AG09319 (cell line): ENCODE measurements at regions not wholly inside any gene's neighbourhood (a gene's known extent, or its start where the extent isn't known, plus 50 kb on each side); places are given as distances from the start of the nearest gene placed in this dataset.
"Not testable (repeated sequence)": the region's sequence is repeated elsewhere in the genome, so short reads cannot be mapped to it uniquely, and the experiment has no call there.

Experiments used
- DNase-seq: peaks from one replicate; pipeline ENCODE4 v3.0.0-alpha.2; 2010; ENCODE audit warnings: low read depth; ENCODE audit errors: extremely low read depth
- TF ChIP-seq, protein P1 (sequence below): IDR thresholded peaks from 2 replicates; pipeline ENCODE4 v1.5.1; 2011; ENCODE audit warnings: low read depth, mild to moderate bottlenecking, inconsistent platforms, low read length, moderate library complexity

DNA sequence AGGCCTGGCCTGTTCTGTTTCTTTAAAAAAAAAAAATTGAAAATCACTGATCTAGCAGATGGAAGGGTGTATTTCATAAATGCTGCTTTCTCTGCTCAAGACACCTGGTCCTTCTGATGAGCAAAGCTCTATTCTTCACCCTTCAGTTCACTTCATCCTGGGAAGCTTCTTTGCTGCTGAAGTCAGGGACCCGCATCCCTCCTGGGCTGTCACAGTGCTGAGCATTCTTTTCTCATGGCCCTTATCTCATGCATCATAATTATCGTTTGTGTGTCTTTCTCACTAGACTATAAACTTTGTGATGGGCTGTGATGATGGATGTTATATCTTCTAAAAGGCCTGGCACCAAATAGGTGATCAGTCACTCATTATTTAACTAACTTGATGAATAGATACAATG, 461.0 kb downstream of the GADD45G start:
- DNase-seq: no peak
- TF ChIP-seq, protein P1, sequence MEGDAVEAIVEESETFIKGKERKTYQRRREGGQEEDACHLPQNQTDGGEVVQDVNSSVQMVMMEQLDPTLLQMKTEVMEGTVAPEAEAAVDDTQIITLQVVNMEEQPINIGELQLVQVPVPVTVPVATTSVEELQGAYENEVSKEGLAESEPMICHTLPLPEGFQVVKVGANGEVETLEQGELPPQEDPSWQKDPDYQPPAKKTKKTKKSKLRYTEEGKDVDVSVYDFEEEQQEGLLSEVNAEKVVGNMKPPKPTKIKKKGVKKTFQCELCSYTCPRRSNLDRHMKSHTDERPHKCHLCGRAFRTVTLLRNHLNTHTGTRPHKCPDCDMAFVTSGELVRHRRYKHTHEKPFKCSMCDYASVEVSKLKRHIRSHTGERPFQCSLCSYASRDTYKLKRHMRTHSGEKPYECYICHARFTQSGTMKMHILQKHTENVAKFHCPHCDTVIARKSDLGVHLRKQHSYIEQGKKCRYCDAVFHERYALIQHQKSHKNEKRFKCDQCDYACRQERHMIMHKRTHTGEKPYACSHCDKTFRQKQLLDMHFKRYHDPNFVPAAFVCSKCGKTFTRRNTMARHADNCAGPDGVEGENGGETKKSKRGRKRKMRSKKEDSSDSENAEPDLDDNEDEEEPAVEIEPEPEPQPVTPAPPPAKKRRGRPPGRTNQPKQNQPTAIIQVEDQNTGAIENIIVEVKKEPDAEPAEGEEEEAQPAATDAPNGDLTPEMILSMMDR: no peak

- no peak for DNase-seq
- TF ChIP-seq, protein P1: no peak
These were observed 464.3 kb downstream of the GADD45G start for GRCh38 chr9:90069085-90069484.

GRCh38 chr9:90070056-90070455, 465.2 kb downstream of the GADD45G start:
- DNase-seq: no peak
- TF ChIP-seq, protein P1: no peak

DNA sequence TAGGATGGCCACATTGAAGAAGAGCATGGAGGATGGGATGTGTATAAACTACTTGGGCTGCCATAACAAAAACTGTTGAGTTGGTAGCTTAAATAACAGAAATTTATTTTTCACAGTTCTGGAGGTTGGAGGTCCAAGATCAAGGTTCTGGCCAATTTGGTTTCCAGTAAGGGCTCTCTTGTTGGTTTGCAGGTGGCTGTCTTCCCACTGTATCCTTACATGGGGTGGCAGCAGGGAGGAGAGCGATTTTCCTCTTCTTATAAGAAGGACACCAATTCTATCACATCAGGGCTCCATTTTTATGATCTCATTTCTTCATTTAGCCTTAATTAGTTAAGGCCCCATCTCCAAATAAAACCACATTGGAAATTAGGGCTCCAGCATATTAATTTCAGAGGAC, 465.7 kb downstream of the GADD45G start:
- TF ChIP-seq, protein P1: no peak
- DNase-seq: no peak

- TF ChIP-seq, protein P1: no peak
- DNase-seq: no peak
These were observed 466.3 kb downstream of the GADD45G start for GRCh38 chr9:90070931-90071660.

DNA sequence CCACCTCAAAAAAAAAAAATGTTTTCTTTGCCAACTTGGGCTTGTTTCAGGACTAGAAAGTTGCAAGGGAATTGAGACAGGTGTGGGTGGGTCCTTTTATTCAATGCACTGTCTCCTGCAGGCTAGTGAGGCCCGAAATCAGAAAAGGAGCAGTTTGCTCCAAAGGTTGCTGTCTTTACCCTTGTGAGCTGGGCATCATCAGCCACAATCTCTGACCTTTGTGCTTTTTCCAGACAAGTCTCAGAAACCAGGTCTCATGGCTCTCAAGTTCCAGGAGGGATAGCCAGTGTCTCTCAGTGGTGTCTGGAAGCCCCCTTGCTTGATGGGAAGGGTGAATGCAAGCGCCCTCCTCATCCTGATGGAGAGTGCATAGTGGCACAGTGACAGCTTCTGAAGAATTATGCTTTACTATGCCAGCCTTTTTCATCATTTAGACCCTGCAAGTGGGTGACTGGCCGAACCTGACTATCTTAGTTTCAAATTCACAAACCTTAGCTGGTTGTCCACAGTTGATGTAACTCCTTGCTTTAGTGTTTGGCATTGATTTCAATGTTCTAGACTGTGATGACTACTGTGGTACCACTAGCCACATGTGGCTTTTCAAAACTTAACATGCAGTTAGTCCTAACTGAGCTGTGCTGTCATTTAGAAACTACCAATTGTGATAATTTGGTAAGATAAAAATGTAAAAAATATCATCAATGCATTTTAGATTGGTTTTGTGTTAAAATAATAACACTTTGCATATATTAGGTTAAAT, 468.6 kb downstream of the GADD45G start:
- no peak for DNase-seq
- TF ChIP-seq, protein P1: no peak

DNA sequence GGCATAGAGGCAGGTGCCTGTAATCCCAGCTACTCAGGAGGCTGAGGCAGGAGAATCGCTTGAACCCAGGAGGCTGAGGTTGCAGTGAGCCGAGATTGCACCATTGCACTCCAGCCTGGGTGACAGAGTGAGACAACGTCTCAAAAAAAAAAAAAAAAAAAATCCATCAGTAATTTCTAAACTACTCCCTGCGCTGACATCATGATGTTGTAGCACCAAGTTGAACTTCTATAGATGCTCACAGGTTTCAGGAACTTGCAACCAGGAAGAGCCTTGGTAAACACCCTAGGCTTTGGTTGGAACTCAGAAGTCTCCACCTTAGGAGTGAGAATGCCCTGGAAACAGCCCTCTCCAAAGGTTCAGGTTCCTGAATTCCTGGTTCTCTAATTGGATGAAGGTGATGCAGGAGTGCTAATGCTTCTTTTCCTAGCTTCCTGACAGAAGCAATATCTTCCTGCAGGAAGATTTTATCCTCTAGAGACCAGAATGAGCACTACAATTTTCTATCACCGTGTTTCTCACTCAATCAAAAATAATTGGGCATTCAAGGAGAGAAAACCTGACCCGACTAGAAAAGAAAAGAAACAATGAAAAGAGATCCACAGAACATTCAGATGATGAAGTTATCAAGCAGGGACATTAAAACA, 469.6 kb downstream of the GADD45G start:
- TF ChIP-seq, protein P1: no peak
- DNase-seq: no peak

DNA sequence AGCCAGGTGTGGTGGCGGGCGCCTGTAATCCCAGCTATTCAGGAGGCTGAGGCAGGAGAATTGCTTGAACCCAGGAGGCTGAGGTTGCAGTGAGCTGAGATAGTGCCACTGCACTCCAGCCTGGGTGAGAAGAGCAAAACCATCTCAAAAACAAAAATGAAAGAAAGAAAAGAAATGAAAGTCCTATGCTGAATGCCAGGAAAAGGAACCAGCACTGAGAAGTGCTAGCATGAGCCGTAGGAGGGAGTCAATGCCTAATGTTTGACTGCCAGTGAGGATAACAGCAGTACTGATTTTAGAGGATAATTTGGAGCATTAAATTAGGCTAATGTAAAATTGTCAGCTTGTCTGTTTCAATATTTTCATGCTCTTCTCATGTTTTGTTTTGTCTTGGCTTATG, 472.8 kb downstream of the GADD45G start:
- DNase-seq: not testable (repeated sequence)
